Body of pancreas (tissue), 4 donors: ENCODE measurements at regions not wholly inside any gene's neighbourhood (a gene's known extent, or its start where the extent isn't known, plus 50 kb on each side); places are given as distances from the start of the nearest gene placed in this dataset.

Experiments
- CTCF ChIP-seq, 7 experiments: fragments of 450-650 bp in 4 of 7; fragments of 200-600 bp in 3 of 7; sonication (generic) in 3 of 7; IDR thresholded peaks; one replicate each; pipeline ENCODE4 v1.5.1; 2016 to 2019; ENCODE audit warnings: antibody characterized with exemption in 7 of 7
- POLR2A ChIP-seq, 3 donors: fragments of 450-650 bp; IDR thresholded peaks; one replicate each; pipeline ENCODE4 v1.6.1; 2016; ENCODE audit warnings: antibody characterized with exemption in 3 of 3, mild to moderate bottlenecking in 2 of 3

GRCh38 chr5:117486261-117486660 lies 911.6 kb upstream of the SEMA6A start:
- TF ChIP-seq CTCF (IDR thresholded peaks at IDR 0.05) (no peak), POLR2A (IDR thresholded peaks at IDR 0.05) (no peak)
